AG10803 (cell line): ENCODE measurements at regions not wholly inside any gene's neighbourhood (a gene's known extent, or its start where the extent isn't known, plus 50 kb on each side); places are given as distances from the start of the nearest gene placed in this dataset.
"Not testable (repeated sequence)": the region's sequence is repeated elsewhere in the genome, so short reads cannot be mapped to it uniquely, and the experiment has no call there.

Experiments used
- DNase-seq: peaks from one replicate; pipeline ENCODE4 v3.0.0; 2010; ENCODE audit warnings: low read depth
- H3K4me3 ChIP-seq: 2 replicates; pipeline ENCODE4 v1.5.1; 2011; ENCODE audit warnings: mild to moderate bottlenecking, low read length, control low read depth
- TF ChIP-seq, protein P1 (sequence below): conservative IDR thresholded peaks from 2 replicates; pipeline ENCODE4 v1.5.1; 2011; ENCODE audit warnings: mild to moderate bottlenecking, low read length, control low read depth, inconsistent platforms

DNA sequence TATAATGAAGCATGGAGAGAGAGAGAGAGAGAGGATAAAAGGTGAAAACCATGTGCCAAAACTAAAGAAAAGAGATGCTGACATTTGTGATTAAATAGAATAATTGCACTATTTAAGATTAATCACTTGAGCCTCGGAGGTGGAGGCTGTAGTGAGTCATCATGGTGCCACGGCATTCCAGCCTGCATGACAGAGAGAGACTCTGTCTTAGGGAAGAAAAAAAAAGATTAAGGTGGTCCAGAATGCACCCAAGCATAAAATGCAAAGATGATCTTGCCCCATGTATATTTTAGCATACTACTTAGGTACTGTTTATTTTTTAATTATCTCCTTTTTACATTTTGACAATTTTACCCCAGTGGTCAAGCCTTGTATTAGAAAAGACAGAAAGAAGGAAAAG, 742.5 kb downstream of the SPATA31A1 start:
- peak; percentile 20 for DNase-seq

DNA sequence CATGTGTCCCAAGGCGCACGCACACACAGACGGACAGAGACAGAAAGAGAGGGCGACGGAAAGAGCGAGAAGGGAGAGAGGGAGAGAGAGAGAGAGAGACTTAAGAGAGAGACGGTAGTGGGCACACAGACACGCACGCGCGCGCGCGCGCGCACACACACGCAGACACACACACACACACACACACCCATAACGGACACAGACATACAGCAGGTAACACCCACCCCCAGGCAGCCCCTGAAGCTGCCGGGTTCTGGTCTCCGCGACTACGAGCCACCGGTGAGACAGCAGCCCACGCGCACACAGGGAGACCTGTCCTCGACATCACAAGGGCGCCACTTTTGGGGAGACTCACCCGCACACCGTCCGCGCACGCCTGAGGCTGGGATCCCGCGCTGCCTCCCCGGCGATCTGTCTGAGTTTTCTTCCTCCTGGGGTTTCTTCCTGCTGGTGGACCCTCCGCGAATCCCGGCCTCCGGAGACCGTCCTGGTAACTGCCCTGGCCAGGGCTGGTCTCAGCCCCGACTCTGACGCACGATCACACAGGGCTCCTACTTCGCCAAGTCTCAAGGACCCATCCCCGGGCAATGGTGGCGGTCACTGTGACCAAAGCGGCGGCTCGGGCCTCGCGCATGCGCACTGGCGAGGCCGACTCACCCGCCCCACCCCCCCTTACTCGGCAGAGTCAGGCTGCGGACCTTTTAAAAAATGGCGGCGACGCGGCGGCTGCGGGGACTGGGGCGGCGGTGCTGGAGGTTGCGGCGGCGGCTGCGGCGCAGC, 750.7 kb downstream of the SPATA31A1 start:
- peak; percentile 33 for DNase-seq
- peak overlapping the region; percentile 64 for H3K4me3 ChIP-seq

More for the DNA sequence above, 742.5 kb downstream of the SPATA31A1 start:
- H3K4me3 ChIP-seq: not testable (repeated sequence)

DNA sequence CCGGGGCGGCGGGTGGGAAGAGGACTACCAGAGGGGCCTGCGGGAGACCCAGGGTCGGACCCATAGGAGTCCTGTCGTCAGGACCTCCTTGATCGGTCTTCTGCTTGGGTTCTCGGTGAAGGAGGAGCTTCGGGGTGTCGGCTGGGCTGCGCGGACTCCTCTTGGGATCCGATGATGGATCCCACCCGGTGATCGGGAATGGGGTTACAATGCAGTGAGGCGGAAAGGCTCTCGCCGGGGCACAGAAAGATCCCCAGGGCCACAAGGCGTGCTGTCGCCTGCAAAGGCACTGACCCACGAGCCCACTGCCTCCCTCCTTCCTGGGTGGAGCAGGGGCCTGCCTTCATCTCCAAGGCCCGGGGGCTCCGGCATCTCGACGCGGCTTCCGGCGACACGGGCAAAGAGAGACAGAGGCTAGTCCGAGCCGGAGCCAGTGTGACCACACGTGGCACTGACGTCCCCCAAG, 751.3 kb downstream of the SPATA31A1 start:
- H3K4me3 ChIP-seq: peak overlapping the region; percentile 53

DNA sequence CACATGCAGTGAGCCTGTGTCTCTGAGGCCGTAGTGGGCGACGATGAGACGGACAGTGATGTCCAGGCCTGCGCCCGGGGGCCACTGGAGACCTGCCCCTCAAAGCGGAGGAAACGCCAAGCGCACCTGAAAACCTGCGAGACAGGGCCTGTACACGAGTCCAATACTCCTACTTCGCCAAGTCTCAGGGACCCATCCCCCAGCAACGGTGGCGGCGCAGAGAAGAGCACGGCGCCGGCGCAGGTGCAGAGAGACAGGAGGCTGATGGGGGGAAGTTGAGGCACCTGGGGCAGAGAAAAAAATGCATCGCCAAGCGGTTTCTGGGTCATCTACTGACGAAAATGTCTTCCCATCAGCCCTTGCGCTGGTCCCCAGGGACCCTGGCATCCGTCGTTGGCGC, 751.8 kb downstream of the SPATA31A1 start:
- DNase-seq, H3K4me3 ChIP-seq: not testable (repeated sequence)

More for the DNA sequence above, 751.3 kb downstream of the SPATA31A1 start:
- not testable (repeated sequence) for DNase-seq

DNA sequence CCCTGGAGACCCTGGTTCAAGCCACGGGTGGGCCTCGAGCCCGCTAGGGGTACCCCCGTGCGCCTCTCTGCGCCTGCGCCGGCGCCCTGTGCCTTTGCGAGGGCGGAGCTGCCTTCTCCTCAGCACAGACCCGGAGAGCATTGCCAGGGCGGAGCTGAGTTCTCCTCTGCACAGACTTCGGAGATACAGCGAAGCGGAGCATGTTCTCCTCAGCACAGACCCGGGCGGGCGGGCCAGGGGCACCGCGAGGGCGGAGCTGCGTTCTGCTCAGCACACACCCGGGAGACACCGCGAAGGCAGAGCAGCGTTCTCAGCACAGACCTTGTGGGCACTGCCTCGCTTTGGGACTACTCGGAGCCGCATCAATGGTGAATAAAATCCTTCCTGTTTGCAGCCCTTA, 753.0 kb downstream of the SPATA31A1 start:
- H3K4me3 ChIP-seq, DNase-seq: not testable (repeated sequence)

DNA sequence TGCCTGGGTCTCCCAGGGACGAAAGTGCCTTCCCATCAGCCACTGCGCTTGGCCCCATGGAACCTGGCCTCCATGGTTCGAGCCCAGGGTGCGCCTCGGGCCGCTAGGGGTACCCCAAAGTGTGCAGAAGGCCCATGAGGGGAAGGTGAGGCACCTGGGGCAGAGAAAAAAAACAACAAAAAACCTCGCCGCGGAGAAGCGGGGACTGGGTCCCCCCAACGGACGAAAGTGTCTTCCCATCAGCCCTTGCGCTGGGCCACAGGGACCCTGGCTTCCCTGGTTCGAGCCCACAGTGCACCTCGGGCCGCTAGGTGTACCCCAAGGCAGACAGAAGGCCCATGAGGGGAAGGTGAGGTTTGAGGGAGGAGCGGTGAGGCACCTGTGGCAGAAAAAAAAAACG, 755.3 kb downstream of the SPATA31A1 start:
- not testable (repeated sequence) for H3K4me3 ChIP-seq, DNase-seq

DNA sequence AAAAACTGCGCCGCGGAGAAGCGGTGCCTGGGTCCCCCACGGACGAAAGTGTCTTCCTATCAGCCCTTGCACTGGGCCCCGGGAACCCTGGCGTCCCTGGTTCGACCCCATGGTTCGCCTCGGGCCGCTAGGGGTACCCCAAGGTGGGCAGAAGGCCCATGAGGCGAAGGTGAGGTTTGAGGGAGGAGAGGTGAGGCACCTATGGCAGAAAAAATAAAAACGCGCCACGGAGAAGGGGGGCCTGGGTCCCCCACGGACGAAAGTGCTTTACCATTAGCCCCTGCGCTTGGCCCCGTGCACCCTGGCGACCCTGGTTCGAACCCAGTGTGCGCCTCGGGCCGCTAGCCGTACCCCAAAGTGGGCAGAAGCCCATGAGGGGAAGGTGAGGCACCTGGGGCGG, 756.1 kb downstream of the SPATA31A1 start:
- not testable (repeated sequence) for DNase-seq, H3K4me3 ChIP-seq

DNA sequence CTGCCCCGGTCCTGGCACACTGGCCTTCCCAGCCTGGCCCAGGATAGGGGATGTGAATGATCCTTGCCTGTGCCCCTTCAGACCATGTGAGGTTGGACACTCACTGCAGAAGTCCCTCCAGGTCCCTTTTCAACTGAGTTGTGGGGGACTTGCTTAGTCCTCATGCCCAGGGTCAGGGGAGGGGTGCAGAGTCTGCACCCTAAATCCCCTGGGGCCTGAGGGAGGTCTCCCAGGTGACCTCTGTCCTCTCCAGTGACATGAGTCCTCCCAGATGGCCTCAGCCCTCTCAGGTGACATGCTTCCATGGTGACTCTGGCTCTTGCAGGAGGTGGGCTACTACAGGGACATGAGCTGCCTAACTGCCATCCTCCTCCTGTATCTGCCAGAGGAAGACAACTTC, 775.1 kb downstream of the SPATA31A1 start:
- DNase-seq, H3K4me3 ChIP-seq: not testable (repeated sequence)

DNA sequence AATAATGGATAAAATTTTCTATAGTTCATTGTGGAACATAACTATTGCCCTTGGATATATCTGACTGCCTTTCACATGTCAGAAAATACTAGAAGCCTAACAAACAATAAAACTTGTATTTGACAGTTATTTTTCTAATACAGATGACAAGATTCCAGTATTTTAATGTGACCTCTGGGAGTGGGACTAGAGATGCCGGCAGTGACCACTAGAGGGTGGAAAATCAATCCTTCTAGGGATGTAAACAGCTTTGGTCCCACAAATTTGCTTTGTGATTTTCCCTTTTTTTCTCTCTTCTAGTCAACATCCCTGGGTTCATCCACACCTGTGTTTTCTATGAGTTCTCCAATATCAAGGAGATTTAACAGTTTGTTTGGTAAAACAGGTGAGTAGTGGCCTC, 813.7 kb downstream of the SPATA31A1 start:
- not testable (repeated sequence) for DNase-seq, H3K4me3 ChIP-seq

DNA sequence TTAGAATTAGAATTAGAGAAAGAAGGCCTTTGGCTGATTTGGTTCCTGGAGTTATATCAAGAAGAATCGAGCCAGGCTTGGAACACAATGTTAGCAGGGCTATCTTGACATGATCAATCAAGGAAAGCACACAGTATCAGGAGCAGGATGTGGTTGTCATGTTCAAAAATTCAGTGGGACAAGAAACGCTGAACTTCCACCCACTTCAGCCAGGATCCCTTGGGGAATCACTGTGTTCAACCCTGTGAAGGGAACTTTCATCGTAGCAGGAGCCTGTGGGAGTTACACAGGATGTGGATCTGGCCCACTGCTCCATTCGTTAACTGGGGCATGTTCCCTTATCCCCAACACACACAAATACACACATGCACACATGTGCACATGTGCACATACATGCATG, 817.8 kb downstream of the SPATA31A1 start:
- DNase-seq, H3K4me3 ChIP-seq: not testable (repeated sequence)

DNA sequence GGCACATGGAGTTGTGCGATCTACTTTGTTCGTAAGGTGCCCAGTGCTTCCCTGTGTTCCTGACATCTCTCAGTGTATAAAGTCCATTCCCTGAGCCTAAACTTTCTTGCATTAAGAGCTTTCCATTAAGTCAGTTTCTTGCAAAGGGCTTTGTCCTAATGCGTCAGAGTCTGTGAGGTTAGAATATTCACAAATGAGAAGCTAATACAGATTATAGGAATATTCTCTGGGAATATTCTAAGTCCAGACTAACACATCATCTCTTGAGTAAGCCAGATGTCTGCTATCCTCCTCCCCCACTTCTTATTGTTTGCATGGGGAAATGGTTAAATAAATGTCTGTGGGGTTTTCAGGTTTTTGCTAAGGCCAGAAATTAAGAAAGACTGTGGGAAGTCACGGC, 818.6 kb downstream of the SPATA31A1 start:
- not testable (repeated sequence) for DNase-seq

DNA sequence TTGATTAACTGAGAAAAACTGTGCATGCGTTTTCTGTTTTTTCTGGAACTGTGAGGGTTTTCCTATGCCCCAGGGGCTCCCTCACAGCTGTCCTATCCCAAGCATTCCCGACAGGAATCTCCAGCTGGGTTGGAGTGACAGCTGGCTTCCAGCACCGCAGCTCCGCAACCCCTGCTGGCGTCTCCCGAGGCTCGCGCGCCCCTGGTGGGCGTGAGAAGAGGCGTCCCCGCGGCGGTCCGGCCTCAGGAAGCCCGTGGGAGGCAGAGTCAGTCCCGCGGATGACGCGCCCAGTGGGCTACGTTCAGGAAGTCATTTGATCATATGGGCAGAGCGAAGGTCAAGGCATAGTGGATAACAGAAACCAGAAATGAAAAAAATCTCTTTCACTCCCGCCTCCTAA, 821.9 kb downstream of the SPATA31A1 start:
- TF ChIP-seq, protein P1, sequence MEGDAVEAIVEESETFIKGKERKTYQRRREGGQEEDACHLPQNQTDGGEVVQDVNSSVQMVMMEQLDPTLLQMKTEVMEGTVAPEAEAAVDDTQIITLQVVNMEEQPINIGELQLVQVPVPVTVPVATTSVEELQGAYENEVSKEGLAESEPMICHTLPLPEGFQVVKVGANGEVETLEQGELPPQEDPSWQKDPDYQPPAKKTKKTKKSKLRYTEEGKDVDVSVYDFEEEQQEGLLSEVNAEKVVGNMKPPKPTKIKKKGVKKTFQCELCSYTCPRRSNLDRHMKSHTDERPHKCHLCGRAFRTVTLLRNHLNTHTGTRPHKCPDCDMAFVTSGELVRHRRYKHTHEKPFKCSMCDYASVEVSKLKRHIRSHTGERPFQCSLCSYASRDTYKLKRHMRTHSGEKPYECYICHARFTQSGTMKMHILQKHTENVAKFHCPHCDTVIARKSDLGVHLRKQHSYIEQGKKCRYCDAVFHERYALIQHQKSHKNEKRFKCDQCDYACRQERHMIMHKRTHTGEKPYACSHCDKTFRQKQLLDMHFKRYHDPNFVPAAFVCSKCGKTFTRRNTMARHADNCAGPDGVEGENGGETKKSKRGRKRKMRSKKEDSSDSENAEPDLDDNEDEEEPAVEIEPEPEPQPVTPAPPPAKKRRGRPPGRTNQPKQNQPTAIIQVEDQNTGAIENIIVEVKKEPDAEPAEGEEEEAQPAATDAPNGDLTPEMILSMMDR: peak; percentile 32
- H3K4me3 ChIP-seq: not testable (repeated sequence)
- DNase-seq: peak; percentile 10

More for the DNA sequence above, 818.6 kb downstream of the SPATA31A1 start:
- H3K4me3 ChIP-seq: not testable (repeated sequence)

DNA sequence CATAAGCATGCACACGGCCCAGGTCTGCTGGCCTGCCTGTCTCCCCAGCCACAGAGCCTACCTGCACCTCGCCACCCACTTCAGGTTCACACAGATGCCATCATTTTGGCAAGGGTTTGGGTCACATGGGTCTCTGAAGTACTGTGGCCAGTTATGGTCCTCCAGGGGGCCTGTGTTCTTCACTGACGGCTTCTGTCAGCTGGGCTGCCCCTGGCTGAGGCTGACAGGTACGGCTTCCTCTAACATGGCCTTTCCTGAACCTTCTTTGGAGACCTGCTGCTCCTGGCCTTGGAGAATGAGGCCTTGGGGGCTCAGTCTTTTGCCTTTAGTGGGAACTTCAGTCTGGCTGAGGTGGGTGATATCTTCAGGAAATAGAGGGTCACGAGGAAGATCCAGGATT, 835.9 kb downstream of the SPATA31A1 start:
- not testable (repeated sequence) for DNase-seq, H3K4me3 ChIP-seq

DNA sequence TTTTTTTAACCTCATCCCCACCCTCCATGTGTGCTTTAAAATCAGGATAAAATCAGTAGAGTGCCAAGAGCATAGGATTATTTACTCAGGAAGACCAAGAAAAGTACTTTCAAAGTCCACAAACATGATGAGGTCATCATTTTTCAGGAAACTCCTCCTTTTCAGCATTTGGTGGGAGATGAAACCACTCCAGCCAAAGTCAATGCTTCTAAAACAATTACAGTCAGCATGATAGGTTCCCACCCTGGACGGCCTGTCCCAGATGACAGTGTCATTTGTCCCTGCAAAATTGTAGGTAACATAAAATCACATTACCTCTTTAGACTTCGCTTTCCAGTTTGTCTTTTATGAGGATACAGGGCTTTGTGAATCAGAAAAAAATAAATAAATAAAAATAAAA, 836.7 kb downstream of the SPATA31A1 start:
- not testable (repeated sequence) for H3K4me3 ChIP-seq, DNase-seq

DNA sequence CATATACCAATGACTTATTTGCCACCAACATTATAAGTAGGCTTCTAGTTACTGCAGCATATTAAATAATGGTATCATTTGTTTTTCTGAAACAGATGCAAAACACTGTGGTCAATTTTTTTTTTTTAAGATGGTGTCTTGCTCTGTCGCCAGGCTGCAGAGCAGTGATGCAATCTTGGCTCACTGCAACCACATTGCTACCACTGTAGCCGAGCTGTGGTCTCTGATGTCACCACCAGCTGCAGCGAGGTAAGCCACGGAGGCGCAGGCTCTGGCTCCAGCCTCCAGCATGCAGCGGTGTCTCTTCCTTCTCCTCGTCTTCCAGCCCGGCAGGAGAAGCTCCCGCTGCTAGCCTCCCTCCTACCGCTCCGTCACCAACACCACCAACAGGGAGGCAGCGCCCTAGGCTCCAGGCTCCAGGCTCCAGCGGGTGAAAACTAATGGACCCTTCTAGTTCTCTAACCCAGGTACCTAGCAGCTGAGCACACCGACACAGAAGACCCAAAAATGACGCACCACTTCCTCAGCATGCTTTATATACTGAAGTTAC, 840.8 kb downstream of the SPATA31A1 start:
- not testable (repeated sequence) for H3K4me3 ChIP-seq, DNase-seq

DNA sequence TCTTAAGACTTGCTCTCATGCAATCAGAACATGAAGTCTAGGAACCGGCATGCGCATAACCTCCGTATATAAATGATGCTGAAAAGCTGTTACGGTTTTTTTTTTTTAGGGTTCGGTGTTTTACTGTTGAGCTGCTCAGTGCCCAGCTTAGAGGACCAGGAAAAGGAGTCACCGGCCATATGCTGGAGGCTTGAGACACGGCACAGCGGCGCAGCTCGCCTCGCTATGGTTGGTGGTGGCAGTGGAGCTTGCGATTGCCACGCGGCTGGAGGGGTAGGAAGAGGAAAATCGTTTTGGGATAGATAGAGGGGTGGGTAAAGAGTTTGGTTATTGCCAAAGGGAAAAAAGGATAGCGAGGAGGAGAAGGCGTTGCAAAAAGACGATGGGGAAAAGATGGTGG, 841.3 kb downstream of the SPATA31A1 start:
- not testable (repeated sequence) for DNase-seq, H3K4me3 ChIP-seq

DNA sequence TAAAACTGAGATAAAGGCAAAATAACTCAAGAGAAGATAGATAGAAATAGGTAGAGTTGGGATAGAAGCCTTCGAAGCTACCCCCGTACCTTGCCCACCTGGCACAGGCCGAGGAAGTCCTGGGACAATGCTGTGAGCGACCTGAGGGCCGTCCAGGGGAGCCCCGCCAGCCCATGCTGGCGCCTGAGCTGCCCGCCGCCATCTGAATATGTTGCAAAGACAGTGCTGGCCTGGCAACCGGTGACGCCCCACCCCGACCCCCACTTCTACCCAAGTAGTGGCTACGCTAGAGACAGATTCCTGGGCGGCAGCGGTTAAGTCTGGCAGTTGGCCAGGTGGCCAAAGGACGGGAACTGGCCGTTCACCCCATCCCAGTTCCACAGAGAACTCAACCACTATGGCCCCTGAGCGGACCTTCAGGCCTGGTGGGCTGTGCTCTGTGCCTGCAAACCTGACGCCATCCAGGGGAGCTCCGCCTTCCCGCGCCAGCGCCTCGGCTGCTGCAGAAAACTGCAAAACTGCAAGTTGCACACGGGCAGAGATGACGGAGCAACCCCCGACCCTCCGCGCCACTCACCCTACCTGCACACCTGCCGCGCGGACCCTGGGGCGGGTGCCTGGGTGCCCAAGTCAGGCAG, 866.2 kb downstream of the SPATA31A1 start:
- not testable (repeated sequence) for DNase-seq, H3K4me3 ChIP-seq

DNA sequence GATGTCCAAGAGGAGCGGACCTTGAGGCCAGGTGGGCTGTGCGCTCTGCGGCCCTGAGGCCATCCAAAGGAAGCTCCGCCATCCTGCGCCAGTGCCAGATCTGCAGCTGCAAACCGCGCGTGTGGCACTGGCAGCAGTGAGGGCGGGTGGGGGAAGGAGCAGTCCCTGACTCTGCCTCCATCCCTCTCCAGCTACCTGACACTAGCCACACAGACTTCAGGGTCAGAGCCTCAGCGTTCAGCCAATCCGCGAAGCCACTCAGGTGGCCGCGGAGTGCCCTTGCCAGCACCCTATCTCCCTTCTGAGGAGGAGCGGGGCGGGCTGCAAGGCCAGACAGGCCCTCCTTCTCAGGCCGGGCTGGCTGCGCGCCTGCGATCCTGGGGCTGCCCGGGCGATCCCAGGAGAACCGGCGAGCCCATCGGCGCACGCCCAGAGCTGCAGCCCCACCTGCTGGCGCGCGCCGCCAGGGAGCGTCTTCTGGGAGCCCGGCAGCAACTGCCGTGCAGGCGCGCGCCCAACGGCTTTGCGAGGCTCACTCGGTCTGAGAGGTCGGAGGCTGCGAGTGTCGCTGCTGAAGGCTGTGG, 867.2 kb downstream of the SPATA31A1 start:
- H3K4me3 ChIP-seq, DNase-seq: not testable (repeated sequence)

DNA sequence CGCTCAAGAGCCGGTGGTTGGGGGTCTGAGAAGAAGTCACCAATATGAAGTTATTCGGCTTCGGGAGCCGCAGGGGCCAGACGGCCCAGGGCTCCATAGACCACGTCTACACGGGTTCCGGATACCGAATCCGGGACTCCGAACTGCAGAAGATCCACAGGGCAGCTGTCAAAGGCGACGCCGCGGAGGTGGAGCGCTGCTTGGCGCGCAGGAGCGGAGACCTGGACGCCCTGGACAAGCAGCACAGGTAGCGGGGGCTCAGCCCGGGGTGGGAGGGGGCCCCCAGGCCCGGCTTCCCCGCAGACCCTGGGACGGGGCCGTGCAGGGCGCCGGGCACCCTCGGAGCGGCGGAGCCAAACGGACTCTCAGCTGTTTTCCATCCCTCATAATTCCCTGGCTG, 867.9 kb downstream of the SPATA31A1 start:
- not testable (repeated sequence) for DNase-seq, H3K4me3 ChIP-seq
